T-helper 17 cell (primary cell): ENCODE measurements at regions not wholly inside any gene's neighbourhood (a gene's known extent, or its start where the extent isn't known, plus 50 kb on each side); places are given as distances from the start of the nearest gene placed in this dataset.
A peak's percentile ranks its signal among the peaks of the same experiment; 100 is the strongest.

Source experiments
- ATAC-seq: fragments of 150-1000 bp; cut with Tn5 transposase; 2 replicates; pipeline ENCODE4 v1.10.0; 2021; ENCODE audit warnings: mild to moderate bottlenecking, moderate library complexity
- DNase-seq, 3 donors: peaks; one replicate each; pipeline versions ENCODE4 v3.0.0 to v3.0.0-alpha.2; 2020 to 2021
- H3K9me3 ChIP-seq: one replicate; pipeline ENCODE4 v1.7.0; 2013; ENCODE audit warnings: low read length, mild to moderate bottlenecking; ENCODE audit not compliant: control insufficient read depth, poor library complexity, severe bottlenecking
- H3K27ac Mint-ChIP-seq: one replicate; pipeline ENCODE4 v1.8.0; 2022; ENCODE audit warnings: mild to moderate bottlenecking, moderate library complexity, mixed read lengths
- H3K27me3 Mint-ChIP-seq: one replicate; pipeline ENCODE4 v1.8.0; 2022; ENCODE audit warnings: mixed read lengths
- H3K36me3 Mint-ChIP-seq: one replicate; pipeline ENCODE4 v1.8.0; 2022; ENCODE audit warnings: low read depth, mixed read lengths
- H3K4me1 Mint-ChIP-seq: one replicate; pipeline ENCODE4 v1.8.0; 2022; ENCODE audit warnings: mild to moderate bottlenecking, mixed read lengths
- H3K4me3 Mint-ChIP-seq: one replicate; pipeline ENCODE4 v1.8.0; 2022; ENCODE audit warnings: mild to moderate bottlenecking, moderate library complexity, mixed read lengths

GRCh38 chr17:72526769-72527168, 405.9 kb downstream of the SOX9 start:
- H3K4me1 Mint-ChIP-seq, result peaks cover 10% of the 10 kb centered on the region
- no peak overlapping the region for H3K27ac Mint-ChIP-seq
- peaks cover 20% of the 10 kb centered on the region for H3K27me3 Mint-ChIP-seq
- DNase-seq (no peak), ATAC-seq (no peak)
- H3K36me3 Mint-ChIP-seq, result peaks cover 2% of the 10 kb centered on the region
- H3K9me3 ChIP-seq, result no peaks in the 10 kb centered on the region
- H3K4me3 Mint-ChIP-seq, result no peak overlapping the region

GRCh38 chr17:72527789-72528188, 407.0 kb downstream of the SOX9 start:
- Mint-ChIP-seq H3K36me3 (peaks cover 2% of the 10 kb centered on the region), H3K4me3 (no peak overlapping the region), H3K4me1 (peaks cover 10% of the 10 kb centered on the region), H3K27ac (no peak overlapping the region), H3K27me3 (peaks cover 20% of the 10 kb centered on the region)
- no peaks in the 10 kb centered on the region for H3K9me3 ChIP-seq
- DNase-seq, result no peak
- no peak for ATAC-seq

- Mint-ChIP-seq H3K36me3 (peaks cover 2% of the 10 kb centered on the region), H3K4me3 (no peak overlapping the region), H3K27ac (no peak overlapping the region), H3K27me3 (peaks cover 20% of the 10 kb centered on the region), H3K4me1 (peaks cover 10% of the 10 kb centered on the region)
- H3K9me3 ChIP-seq, result no peaks in the 10 kb centered on the region
- no peak for DNase-seq
- no peak for ATAC-seq
Observed at GRCh38 chr17:72528683-72529082, 407.9 kb downstream of the SOX9 start.

GRCh38 chr17:72529386-72529785, 408.6 kb downstream of the SOX9 start:
- no peak overlapping the region for H3K27ac Mint-ChIP-seq
- peaks cover under 1% of the 10 kb centered on the region for H3K36me3 Mint-ChIP-seq
- H3K9me3 ChIP-seq, result no peaks in the 10 kb centered on the region
- DNase-seq (no peak), ATAC-seq (no peak)
- H3K27me3 Mint-ChIP-seq, result peaks cover 20% of the 10 kb centered on the region
- peaks cover 8% of the 10 kb centered on the region for H3K4me1 Mint-ChIP-seq
- H3K4me3 Mint-ChIP-seq, result no peak overlapping the region

- ATAC-seq (no peak), DNase-seq (no peak)
- no peaks in the 10 kb centered on the region for H3K9me3 ChIP-seq
- H3K27me3 Mint-ChIP-seq, result peaks cover 20% of the 10 kb centered on the region
- H3K36me3 Mint-ChIP-seq, result no peaks in the 10 kb centered on the region
- peaks cover 5% of the 10 kb centered on the region for H3K4me1 Mint-ChIP-seq
- H3K4me3 Mint-ChIP-seq, result no peak overlapping the region
- no peak overlapping the region for H3K27ac Mint-ChIP-seq
Observed at GRCh38 chr17:72530454-72530853, 409.6 kb downstream of the SOX9 start.

GRCh38 chr17:72531729-72532128, 410.9 kb downstream of the SOX9 start:
- no peak for DNase-seq
- peaks cover 24% of the 10 kb centered on the region for H3K27me3 Mint-ChIP-seq
- H3K4me1 Mint-ChIP-seq, result peaks cover 4% of the 10 kb centered on the region
- H3K36me3 Mint-ChIP-seq, result no peaks in the 10 kb centered on the region
- H3K4me3 Mint-ChIP-seq, result no peak overlapping the region
- no peak for ATAC-seq
- no peaks in the 10 kb centered on the region for H3K9me3 ChIP-seq
- no peak overlapping the region for H3K27ac Mint-ChIP-seq

GRCh38 chr17:72534265-72534664, 413.4 kb downstream of the SOX9 start:
- Mint-ChIP-seq H3K27me3 (peaks cover 33% of the 10 kb centered on the region), H3K27ac (no peak overlapping the region), H3K4me1 (peaks cover 2% of the 10 kb centered on the region), H3K36me3 (no peaks in the 10 kb centered on the region), H3K4me3 (no peak overlapping the region)
- H3K9me3 ChIP-seq, result no peaks in the 10 kb centered on the region
- DNase-seq (no peak), ATAC-seq (no peak)

- no peak overlapping the region for H3K4me3 Mint-ChIP-seq
- no peak overlapping the region for H3K27ac Mint-ChIP-seq
- no peak for DNase-seq
- no peaks in the 10 kb centered on the region for H3K9me3 ChIP-seq
- H3K36me3 Mint-ChIP-seq, result no peaks in the 10 kb centered on the region
- peaks cover 2% of the 10 kb centered on the region for H3K4me1 Mint-ChIP-seq
- peaks cover 33% of the 10 kb centered on the region for H3K27me3 Mint-ChIP-seq
- no peak for ATAC-seq
Observed at GRCh38 chr17:72534776-72535175, 414.0 kb downstream of the SOX9 start.

- ATAC-seq (no peak), DNase-seq (no peak)
- Mint-ChIP-seq H3K27me3 (peaks cover 30% of the 10 kb centered on the region), H3K4me3 (no peak overlapping the region), H3K4me1 (peaks cover 3% of the 10 kb centered on the region), H3K36me3 (peaks cover 2% of the 10 kb centered on the region), H3K27ac (peak overlapping the region; percentile 24)
- no peaks in the 10 kb centered on the region for H3K9me3 ChIP-seq
Observed at GRCh38 chr17:72535346-72535745, 414.5 kb downstream of the SOX9 start.

GRCh38 chr17:72535779-72536178, 415.0 kb downstream of the SOX9 start:
- peaks cover 28% of the 10 kb centered on the region for H3K27me3 Mint-ChIP-seq
- ATAC-seq (no peak), DNase-seq (no peak)
- H3K9me3 ChIP-seq, result no peaks in the 10 kb centered on the region
- peak overlapping the region; percentile 24 for H3K27ac Mint-ChIP-seq
- no peak overlapping the region for H3K4me3 Mint-ChIP-seq
- H3K36me3 Mint-ChIP-seq, result peaks cover 2% of the 10 kb centered on the region
- peaks cover 3% of the 10 kb centered on the region for H3K4me1 Mint-ChIP-seq

GRCh38 chr17:72536788-72537187, 416.0 kb downstream of the SOX9 start:
- Mint-ChIP-seq H3K4me3 (no peak overlapping the region), H3K27me3 (peaks cover 32% of the 10 kb centered on the region), H3K27ac (no peak overlapping the region), H3K36me3 (peaks cover 5% of the 10 kb centered on the region), H3K4me1 (peaks cover 3% of the 10 kb centered on the region)
- ATAC-seq (no peak), DNase-seq (no peak)
- H3K9me3 ChIP-seq, result no peaks in the 10 kb centered on the region

- Mint-ChIP-seq H3K4me1 (peaks cover 3% of the 10 kb centered on the region), H3K4me3 (no peak overlapping the region), H3K27me3 (peaks cover 43% of the 10 kb centered on the region), H3K36me3 (peaks cover 6% of the 10 kb centered on the region), H3K27ac (no peak overlapping the region)
- no peaks in the 10 kb centered on the region for H3K9me3 ChIP-seq
- no peak for ATAC-seq
- DNase-seq, result no peak
Observed at GRCh38 chr17:72538443-72538842, 417.6 kb downstream of the SOX9 start.

GRCh38 chr17:72538901-72539352, 418.1 kb downstream of the SOX9 start:
- no peak for ATAC-seq
- H3K27me3 Mint-ChIP-seq, result peaks cover 47% of the 10 kb centered on the region
- H3K36me3 Mint-ChIP-seq, result peaks cover 6% of the 10 kb centered on the region
- peak overlapping the region; percentile 51 for H3K27ac Mint-ChIP-seq
- no peak overlapping the region for H3K4me3 Mint-ChIP-seq
- peaks cover 3% of the 10 kb centered on the region for H3K4me1 Mint-ChIP-seq
- DNase-seq, result no peak
- no peaks in the 10 kb centered on the region for H3K9me3 ChIP-seq

- peak overlapping the region; percentile 51 for H3K27ac Mint-ChIP-seq
- peaks cover 3% of the 10 kb centered on the region for H3K4me1 Mint-ChIP-seq
- DNase-seq (peak; percentile 40 to 67 (median 42)), ATAC-seq (peak; percentile 71)
- H3K27me3 Mint-ChIP-seq, result peaks cover 47% of the 10 kb centered on the region
- H3K9me3 ChIP-seq, result no peaks in the 10 kb centered on the region
- H3K4me3 Mint-ChIP-seq, result peak overlapping the region; percentile 47
- peaks cover 6% of the 10 kb centered on the region for H3K36me3 Mint-ChIP-seq
Observed at GRCh38 chr17:72539981-72540897, 419.4 kb downstream of the SOX9 start.
